HUES64 (cell line): ENCODE measurements at regions not wholly inside any gene's neighbourhood (a gene's known extent, or its start where the extent isn't known, plus 50 kb on each side); places are given as distances from the start of the nearest gene placed in this dataset.
"Not testable (repeated sequence)": the region's sequence is repeated elsewhere in the genome, so short reads cannot be mapped to it uniquely, and the experiment has no call there.

Experiments used
- H3K27ac ChIP-seq: 2 replicates; pipeline ENCODE4 v1.7.0; 2013; ENCODE audit warnings: low read depth, low read length, inconsistent platforms
- H3K27me3 ChIP-seq: 2 replicates; pipeline ENCODE4 v1.6.1; 2013; ENCODE audit warnings: mild to moderate bottlenecking, low read length; ENCODE audit not compliant: insufficient read depth
- H3K36me3 ChIP-seq: 2 replicates; pipeline ENCODE4 v1.6.1; 2013; ENCODE audit warnings: mild to moderate bottlenecking, low read length; ENCODE audit not compliant: insufficient read depth
- H3K4me1 ChIP-seq: 2 replicates; pipeline ENCODE4 v1.6.1; 2013; ENCODE audit warnings: mild to moderate bottlenecking, low read length, moderate library complexity; ENCODE audit not compliant: insufficient read depth
- H3K4me3 ChIP-seq: 2 replicates; pipeline ENCODE4 v1.5.1; 2013; ENCODE audit warnings: mild to moderate bottlenecking, low read length, moderate library complexity
- H3K9ac ChIP-seq: 2 replicates; pipeline ENCODE4 v1.6.1; 2013; ENCODE audit warnings: mild to moderate bottlenecking, low read depth, low read length
- H3K9me3 ChIP-seq: 2 replicates; pipeline ENCODE4 v1.6.1; 2013; ENCODE audit warnings: low read depth, low read length; ENCODE audit not compliant: insufficient read depth
- WGBS: fragments of 150-250, 120-280 bp; methylation state at CpG from one replicate; pipeline ENCODE4 v1.1.7; 2013; ENCODE audit warnings: missing lambda C conversion rate; 5-methylcytosine and 5-hydroxymethylcytosine counted together

GRCh38 chrX:95764972-95765451 is 919.6 kb upstream of the DIAPH2 start:
- H3K9ac ChIP-seq, result no peak overlapping the region
- 11% methylated on average over 3 of the region's 3 CpGs for WGBS
- peak overlapping the region; percentile 34 for H3K4me3 ChIP-seq
- H3K27ac ChIP-seq, result peak overlapping the region; percentile 63; the same call in 1 of the 2 replicates
- no peaks in the 10 kb centered on the region for H3K27me3 ChIP-seq
- no peaks in the 10 kb centered on the region for H3K36me3 ChIP-seq
- H3K9me3 ChIP-seq, result no peaks in the 10 kb centered on the region
- peaks cover 11% of the 10 kb centered on the region for H3K4me1 ChIP-seq

- not testable (repeated sequence) for H3K9me3 ChIP-seq, H3K27ac ChIP-seq, H3K9ac ChIP-seq, H3K36me3 ChIP-seq, H3K27me3 ChIP-seq, H3K4me1 ChIP-seq, H3K4me3 ChIP-seq
- WGBS, result 100% methylated on average over 1 of the region's 6 CpGs
Observed at GRCh38 chrX:95771198-95771597, 913.4 kb upstream of the DIAPH2 start.

- H3K27me3 ChIP-seq, result no peaks in the 10 kb centered on the region
- no peaks in the 10 kb centered on the region for H3K9me3 ChIP-seq
- no peak overlapping the region for H3K27ac ChIP-seq
- no peaks in the 10 kb centered on the region for H3K4me1 ChIP-seq
- H3K9ac ChIP-seq, result no peak overlapping the region
- no peak overlapping the region for H3K4me3 ChIP-seq
- H3K36me3 ChIP-seq, result no peaks in the 10 kb centered on the region
- 80% methylated on average over 1 of the region's 1 CpG for WGBS
Observed at GRCh38 chrX:95791876-95792275, 892.8 kb upstream of the DIAPH2 start.

GRCh38 chrX:95797344-95797743 is 887.3 kb upstream of the DIAPH2 start:
- WGBS, result 82% methylated on average over 1 of the region's 1 CpG
- H3K27me3 ChIP-seq, result no peaks in the 10 kb centered on the region
- H3K9ac ChIP-seq, result no peak overlapping the region
- H3K4me1 ChIP-seq, result no peaks in the 10 kb centered on the region
- no peak overlapping the region for H3K27ac ChIP-seq
- no peak overlapping the region for H3K4me3 ChIP-seq
- no peaks in the 10 kb centered on the region for H3K9me3 ChIP-seq
- H3K36me3 ChIP-seq, result no peaks in the 10 kb centered on the region

GRCh38 chrX:95823796-95824195 is 860.8 kb upstream of the DIAPH2 start:
- H3K27me3 ChIP-seq, result no peaks in the 10 kb centered on the region
- H3K4me1 ChIP-seq, result no peaks in the 10 kb centered on the region
- no peak overlapping the region for H3K4me3 ChIP-seq
- no peak overlapping the region for H3K9ac ChIP-seq
- 100% methylated on average over 1 of the region's 1 CpG for WGBS
- no peak overlapping the region for H3K27ac ChIP-seq
- H3K9me3 ChIP-seq, result no peaks in the 10 kb centered on the region
- H3K36me3 ChIP-seq, result no peaks in the 10 kb centered on the region

- WGBS, result 93% methylated on average over 6 of the region's 6 CpGs
- H3K4me3 ChIP-seq, result no peak overlapping the region
- H3K27ac ChIP-seq, result no peak overlapping the region
- no peaks in the 10 kb centered on the region for H3K4me1 ChIP-seq
- H3K9ac ChIP-seq, result no peak overlapping the region
- H3K9me3 ChIP-seq, result no peaks in the 10 kb centered on the region
- H3K27me3 ChIP-seq, result no peaks in the 10 kb centered on the region
- no peaks in the 10 kb centered on the region for H3K36me3 ChIP-seq
Observed at GRCh38 chrX:95835223-95835622, 849.4 kb upstream of the DIAPH2 start.

- Histone ChIP-seq H3K36me3 (no peaks in the 10 kb centered on the region), H3K27ac (no peak overlapping the region), H3K4me1 (no peaks in the 10 kb centered on the region), H3K9me3 (no peaks in the 10 kb centered on the region), H3K9ac (no peak overlapping the region), H3K4me3 (no peak overlapping the region), H3K27me3 (no peaks in the 10 kb centered on the region)
- WGBS, result 91% methylated on average over 1 of the region's 1 CpG
Observed at GRCh38 chrX:95836517-95836916, 848.1 kb upstream of the DIAPH2 start.

GRCh38 chrX:95841863-95842262 is 842.8 kb upstream of the DIAPH2 start:
- H3K27ac ChIP-seq, result no peak overlapping the region
- no peaks in the 10 kb centered on the region for H3K36me3 ChIP-seq
- no peak overlapping the region for H3K4me3 ChIP-seq
- H3K27me3 ChIP-seq, result no peaks in the 10 kb centered on the region
- no peaks in the 10 kb centered on the region for H3K4me1 ChIP-seq
- H3K9ac ChIP-seq, result no peak overlapping the region
- no peaks in the 10 kb centered on the region for H3K9me3 ChIP-seq

GRCh38 chrX:95860127-95860526 is 824.5 kb upstream of the DIAPH2 start:
- Histone ChIP-seq H3K27me3 (no peaks in the 10 kb centered on the region), H3K27ac (no peak overlapping the region), H3K4me1 (no peaks in the 10 kb centered on the region), H3K9me3 (no peaks in the 10 kb centered on the region), H3K4me3 (no peak overlapping the region), H3K9ac (no peak overlapping the region), H3K36me3 (no peaks in the 10 kb centered on the region)
- WGBS, result 97% methylated on average over 1 of the region's 1 CpG

GRCh38 chrX:95875661-95876060 is 809.0 kb upstream of the DIAPH2 start:
- H3K27ac ChIP-seq, result no peak overlapping the region
- H3K4me3 ChIP-seq, result no peak overlapping the region
- 100% methylated on average over 1 of the region's 1 CpG for WGBS
- H3K4me1 ChIP-seq, result no peaks in the 10 kb centered on the region
- no peak overlapping the region for H3K9ac ChIP-seq
- no peaks in the 10 kb centered on the region for H3K27me3 ChIP-seq
- H3K36me3 ChIP-seq, result no peaks in the 10 kb centered on the region
- no peaks in the 10 kb centered on the region for H3K9me3 ChIP-seq

- H3K4me1 ChIP-seq, result no peaks in the 10 kb centered on the region
- no peaks in the 10 kb centered on the region for H3K9me3 ChIP-seq
- H3K27ac ChIP-seq, result no peak overlapping the region
- H3K36me3 ChIP-seq, result no peaks in the 10 kb centered on the region
- 81% methylated on average over 4 of the region's 4 CpGs for WGBS
- no peak overlapping the region for H3K9ac ChIP-seq
- H3K27me3 ChIP-seq, result no peaks in the 10 kb centered on the region
- H3K4me3 ChIP-seq, result no peak overlapping the region
Observed at GRCh38 chrX:95878874-95879273, 805.8 kb upstream of the DIAPH2 start.

GRCh38 chrX:95884186-95884585 is 800.5 kb upstream of the DIAPH2 start:
- WGBS, result 100% methylated on average over 1 of the region's 2 CpGs
- H3K36me3 ChIP-seq, result no peaks in the 10 kb centered on the region
- H3K9ac ChIP-seq, result no peak overlapping the region
- no peaks in the 10 kb centered on the region for H3K9me3 ChIP-seq
- no peaks in the 10 kb centered on the region for H3K4me1 ChIP-seq
- no peak overlapping the region for H3K4me3 ChIP-seq
- H3K27ac ChIP-seq, result no peak overlapping the region
- H3K27me3 ChIP-seq, result no peaks in the 10 kb centered on the region
